H1 (cell line): ENCODE measurements at regions not wholly inside any gene's neighbourhood (a gene's known extent, or its start where the extent isn't known, plus 50 kb on each side); places are given as distances from the start of the nearest gene placed in this dataset.

Experiments used
- CTCF ChIA-PET: fragments of 300-600 bp; sonication (Branson Sonifier 250); formaldehyde crosslinking; loops from one replicate; lab custom pipeline; 2021; ENCODE audit not compliant: partially characterized antibody; lab: Charles Lee
- POLR2A ChIA-PET: fragments of 300-600 bp; sonication (Branson Sonifier 250); formaldehyde crosslinking; loops from one replicate; lab custom pipeline; 2021; ENCODE audit warnings: inconsistent platforms; ENCODE audit not compliant: partially characterized antibody; lab: Charles Lee
- DNase-seq, 2 experiments: peaks; one replicate each; pipeline versions ENCODE4 v3.0.0 to v3.0.0-alpha.2; 2010 to 2022; ENCODE audit warnings: low spot score in 2 of 2, low read depth in 1 of 2, mixed read lengths in 1 of 2
- FAIRE-seq: peaks from 2 replicates; lab custom pipeline; 2011; peaks lifted over from hg19 to GRCh38; lab: Jason Lieb, UNC
- H2AFZ ChIP-seq: 2 replicates; pipeline ENCODE4 v1.8.1; 2012; ENCODE audit warnings: low read length, inconsistent platforms
- H2AK5ac ChIP-seq: 2 replicates; pipeline ENCODE4 v1.6.1; 2013; ENCODE audit warnings: low read depth, low read length
- H2BK120ac ChIP-seq: replicated peaks from 2 replicates; pipeline ENCODE3; 2013; ENCODE audit warnings: low read depth, low read length, inconsistent platforms
- H2BK12ac ChIP-seq: 2 replicates; pipeline ENCODE4 v1.6.1; 2013; ENCODE audit warnings: low read depth, low read length
- H2BK15ac ChIP-seq: 2 replicates; pipeline ENCODE4 v1.6.1; 2013; ENCODE audit warnings: low read length
- H2BK20ac ChIP-seq: 2 replicates; pipeline ENCODE4 v1.6.1; 2013; ENCODE audit warnings: low read length
- H2BK5ac ChIP-seq: 2 replicates; pipeline ENCODE4 v1.6.1; 2013; ENCODE audit warnings: low read depth, low read length
- H3K14ac ChIP-seq: 2 replicates; pipeline ENCODE4 v1.6.1; 2013; ENCODE audit warnings: inconsistent platforms; ENCODE audit not compliant: insufficient read length
- H3K18ac ChIP-seq: 2 replicates; pipeline ENCODE4 v1.6.1; 2013; ENCODE audit warnings: low read length; ENCODE audit errors: extremely low read depth
- H3K23ac ChIP-seq: 2 replicates; pipeline ENCODE4 v1.6.1; 2013; ENCODE audit warnings: inconsistent platforms; ENCODE audit not compliant: insufficient read length
- H3K23me2 ChIP-seq: 2 replicates; pipeline ENCODE4 v1.6.1; 2013; ENCODE audit warnings: low read depth, low read length
- H3K27ac ChIP-seq: 2 replicates; pipeline ENCODE4 v1.6.1; 2011; ENCODE audit warnings: low read depth, low read length, inconsistent platforms
- H3K27me3 ChIP-seq, 4 experiments: replicated peaks in 1 of 4; 1 replicate in 1 of 4; 2 replicates in 3 of 4; pipeline versions ENCODE4 v1.6.1 to v1.8.1; 2011 to 2013; ENCODE audit warnings: low read length in 3 of 4, mild to moderate bottlenecking in 3 of 4, inconsistent platforms in 2 of 4, mixed read lengths in 2 of 4, moderate library complexity in 1 of 4; ENCODE audit not compliant: control insufficient read depth in 3 of 4, insufficient read depth in 3 of 4; ENCODE audit errors: extremely low read depth in 1 of 4
- H3K36me3 ChIP-seq, 4 experiments: 2 replicates each; pipeline versions ENCODE4 v1.6.1 to v1.8.1; 2011 to 2013; ENCODE audit warnings: mild to moderate bottlenecking in 4 of 4, low read length in 3 of 4, moderate library complexity in 2 of 4, control low read depth in 1 of 4, inconsistent platforms in 1 of 4; ENCODE audit not compliant: insufficient read depth in 4 of 4, control insufficient read depth in 2 of 4
- H3K4ac ChIP-seq: replicated peaks from 2 replicates; pipeline ENCODE3; 2013; ENCODE audit warnings: low read length, low read depth, mixed read lengths, inconsistent platforms; ENCODE audit not compliant: insufficient read length
- H3K4me1 ChIP-seq, 4 experiments: replicated peaks in 1 of 4; 1 replicate in 1 of 4; 2 replicates in 3 of 4; pipeline versions ENCODE4 v1.6.1 to v1.8.1; 2011 to 2013; ENCODE audit warnings: low read length in 3 of 4, inconsistent platforms in 2 of 4, mixed read lengths in 1 of 4; ENCODE audit not compliant: insufficient read depth in 4 of 4, control insufficient read depth in 3 of 4
- H3K4me2 ChIP-seq, 2 experiments: 2 replicates each; pipeline versions ENCODE4 v1.6.1 to v1.8.1; 2011 to 2013; ENCODE audit warnings: low read depth in 2 of 2, low read length in 2 of 2, control low read depth in 1 of 2, inconsistent platforms in 1 of 2, mild to moderate bottlenecking in 1 of 2; ENCODE audit not compliant: insufficient read depth in 1 of 2
- H3K4me3 ChIP-seq, 4 experiments: fragments of 200-600, 300-600 bp in 1 of 4; sonication (generic), shearing (Covaris generic), sonication (Bioruptor Twin) in 1 of 4; 2 replicates each; pipeline versions ENCODE4 v1.5.1 to v1.8.1; 2011 to 2016; ENCODE audit warnings: low read length in 4 of 4, low read depth in 3 of 4, control low read depth in 2 of 4, inconsistent platforms in 2 of 4, mild to moderate bottlenecking in 2 of 4, mixed read lengths in 1 of 4, moderate library complexity in 1 of 4; ENCODE audit not compliant: insufficient read depth in 2 of 4; ENCODE audit errors: extremely low read depth in 1 of 4
- H3K56ac ChIP-seq: replicated peaks from 2 replicates; pipeline ENCODE3; 2013; ENCODE audit warnings: low read depth, mild to moderate bottlenecking, mixed read lengths, low read length, inconsistent platforms; ENCODE audit not compliant: insufficient read length
- H3K79me1 ChIP-seq: 2 replicates; pipeline ENCODE4 v1.6.1; 2013; ENCODE audit warnings: low read depth, low read length, control low read depth
- H3K79me2 ChIP-seq, 2 experiments: 2 replicates each; pipeline versions ENCODE4 v1.6.1 to v1.8.1; 2012 to 2013; ENCODE audit warnings: low read length in 2 of 2, mild to moderate bottlenecking in 2 of 2, inconsistent platforms in 1 of 2; ENCODE audit not compliant: insufficient read depth in 2 of 2, control insufficient read depth in 1 of 2
- H3K9ac ChIP-seq, 4 experiments: replicated peaks in 1 of 4; 1 replicate in 1 of 4; 2 replicates in 3 of 4; pipeline versions ENCODE4 v1.6.1 to v1.8.1; 2011 to 2013; ENCODE audit warnings: low read depth in 3 of 4, low read length in 3 of 4, control low read depth in 2 of 4, mild to moderate bottlenecking in 2 of 4, moderate library complexity in 2 of 4, inconsistent platforms in 1 of 4; ENCODE audit errors: extremely low read depth in 1 of 4
- H3K9me3 ChIP-seq, 2 experiments: 2 replicates each; pipeline versions ENCODE4 v1.6.1 to v1.8.1; 2012 to 2013; ENCODE audit warnings: mild to moderate bottlenecking in 2 of 2, moderate library complexity in 2 of 2, control low read depth in 1 of 2, inconsistent platforms in 1 of 2, low read depth in 1 of 2, low read length in 1 of 2, mixed read lengths in 1 of 2; ENCODE audit not compliant: insufficient read depth in 2 of 2
- H4K20me1 ChIP-seq, 2 experiments: replicated peaks in 1 of 2; 2 replicates each; pipeline versions ENCODE3 to v1.8.1; 2011 to 2013; ENCODE audit warnings: inconsistent platforms in 2 of 2, low read length in 2 of 2, mild to moderate bottlenecking in 1 of 2; ENCODE audit not compliant: insufficient read depth in 2 of 2, control insufficient read depth in 1 of 2
- H4K5ac ChIP-seq: 2 replicates; pipeline ENCODE4 v1.6.1; 2013; ENCODE audit warnings: low read length, low read depth, mixed read lengths, inconsistent platforms; ENCODE audit not compliant: insufficient read length
- H4K8ac ChIP-seq: 2 replicates; pipeline ENCODE4 v1.8.0; 2013; ENCODE audit warnings: mild to moderate bottlenecking, moderate library complexity, low read length, inconsistent platforms; ENCODE audit not compliant: insufficient read depth; ENCODE audit errors: extremely low read depth
- H4K91ac ChIP-seq: replicated peaks from 2 replicates; pipeline ENCODE3; 2013; ENCODE audit warnings: low read length, mixed read lengths, inconsistent platforms; ENCODE audit not compliant: insufficient read length
- WGBS, 2 experiments: shearing (Covaris generic) in 1 of 2; methylation state at CpG; one replicate each; pipeline versions ENCODE4 v1.1.6 to v1.1.7; 2013 to 2015; ENCODE audit warnings: low lambda C conversion rate in 2 of 2, mixed read lengths in 2 of 2, inconsistent platforms in 1 of 2, low coverage in 1 of 2, missing lambda C conversion rate in 1 of 2; ENCODE audit not compliant: insufficient replicate concordance in 2 of 2, insufficient coverage in 1 of 2, insufficient read length in 1 of 2; ENCODE audit errors: extremely low coverage in 1 of 2, missing lambda C conversion rate in 1 of 2; 5-methylcytosine and 5-hydroxymethylcytosine counted together
- TF ChIP-seq, protein P1 (sequence below): IDR thresholded peaks from 2 replicates; pipeline ENCODE4 v1.6.1; 2012; ENCODE audit warnings: low read length, inconsistent platforms

DNA sequence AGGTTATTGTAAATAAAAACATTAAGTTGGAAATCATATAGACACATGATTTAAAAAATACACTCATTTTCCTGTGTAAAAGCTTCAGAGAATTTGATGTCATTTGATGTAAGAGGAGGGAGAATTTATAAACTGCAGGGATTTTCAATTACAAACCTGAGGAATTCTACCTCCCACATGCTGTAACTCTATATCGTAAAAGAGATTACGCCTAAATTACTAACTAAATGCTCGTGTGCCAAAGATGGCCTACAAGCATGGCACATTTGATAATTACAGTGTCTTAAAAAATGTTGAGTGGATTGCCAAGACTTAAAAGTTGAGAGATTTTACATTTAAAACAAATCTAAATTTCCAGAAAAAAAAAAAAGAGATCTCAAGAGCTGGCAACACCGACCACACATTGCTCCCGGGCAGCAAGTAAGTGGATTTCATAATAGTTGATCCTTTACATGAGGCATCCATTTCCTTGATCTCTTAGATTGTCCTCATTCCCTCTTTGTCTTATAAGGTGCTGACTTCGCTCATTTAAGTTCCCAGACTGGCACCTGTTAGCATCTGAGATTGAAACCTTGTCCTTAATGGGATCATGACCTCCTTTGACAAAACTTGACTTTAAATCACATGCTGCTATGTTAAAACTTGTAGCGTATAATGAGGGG is 840.3 kb upstream of the ZEB2 start:
- 93% methylated on average over 7 of the region's 7 CpGs; no CpG with 5 or more reads in 1 of the 2 experiments for WGBS, 2 experiments
- FAIRE-seq (no peak), DNase-seq (no peak)
- Histone ChIP-seq H2BK15ac (no peak overlapping the region), H3K4me2 (no peak overlapping the region), H3K9ac (no peak overlapping the region), H3K18ac (no peak overlapping the region), H4K20me1 (no peaks in the 10 kb centered on the region), H4K5ac (no peak overlapping the region), H3K23ac (no peak overlapping the region), H2BK120ac (no peak overlapping the region), H3K27me3 (no peaks in the 10 kb centered on the region), H3K4ac (no peak overlapping the region), H3K27ac (no peak overlapping the region), H3K79me1 (no peaks in the 10 kb centered on the region), H3K79me2 (no peaks in the 10 kb centered on the region), H3K23me2 (no peaks in the 10 kb centered on the region), H3K4me1 (no peaks in the 10 kb centered on the region), H3K56ac (no peak overlapping the region), H2AK5ac (no peak overlapping the region), H2BK12ac (no peak overlapping the region), H4K8ac (no peak overlapping the region), H4K91ac (no peak overlapping the region), H2BK20ac (no peak overlapping the region), H3K14ac (no peak overlapping the region), H2BK5ac (no peak overlapping the region), H3K9me3 (no peaks in the 10 kb centered on the region), H3K36me3 (no peaks in the 10 kb centered on the region), H3K4me3 (no peak overlapping the region), H2AFZ (no peak overlapping the region)
- ChIA-PET POLR2A (no interaction called here), CTCF (interaction anchor here (1.0 kb wide), 1 partner anchor 85 kb away, joined by 4 read pairs; no protein-coding TSS in a partner anchor)
- TF ChIP-seq, protein P1, sequence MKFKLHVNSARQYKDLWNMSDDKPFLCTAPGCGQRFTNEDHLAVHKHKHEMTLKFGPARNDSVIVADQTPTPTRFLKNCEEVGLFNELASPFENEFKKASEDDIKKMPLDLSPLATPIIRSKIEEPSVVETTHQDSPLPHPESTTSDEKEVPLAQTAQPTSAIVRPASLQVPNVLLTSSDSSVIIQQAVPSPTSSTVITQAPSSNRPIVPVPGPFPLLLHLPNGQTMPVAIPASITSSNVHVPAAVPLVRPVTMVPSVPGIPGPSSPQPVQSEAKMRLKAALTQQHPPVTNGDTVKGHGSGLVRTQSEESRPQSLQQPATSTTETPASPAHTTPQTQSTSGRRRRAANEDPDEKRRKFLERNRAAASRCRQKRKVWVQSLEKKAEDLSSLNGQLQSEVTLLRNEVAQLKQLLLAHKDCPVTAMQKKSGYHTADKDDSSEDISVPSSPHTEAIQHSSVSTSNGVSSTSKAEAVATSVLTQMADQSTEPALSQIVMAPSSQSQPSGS: no peak
